Stimulated activated CD4-positive, alpha-beta T cell treated with anti-CD3 and anti-CD28 coated beads, TNF-alpha, amount 100 ng/mL, for 48 hours (primary cell): ENCODE measurements at regions not wholly inside any gene's neighbourhood (a gene's known extent, or its start where the extent isn't known, plus 50 kb on each side); places are given as distances from the start of the nearest gene placed in this dataset.

Source experiments
- DNase-seq, 3 donors: peaks; one replicate each; pipeline ENCODE4 v3.0.0-alpha.2; 2020; ENCODE audit warnings: low read depth in 3 of 3

GRCh38 chr20:57791178-57791962, 81.6 kb upstream of the PMEPA1 start:
- no peak for DNase-seq

- no peak for DNase-seq
Observed at GRCh38 chr20:57790176-57790575, 80.4 kb upstream of the PMEPA1 start.

- DNase-seq: no peak
Observed at GRCh38 chr20:57788936-57789613, 79.3 kb upstream of the PMEPA1 start.

GRCh38 chr20:57787990-57788781, 78.4 kb upstream of the PMEPA1 start:
- no peak for DNase-seq

GRCh38 chr20:57787151-57787989, 77.6 kb upstream of the PMEPA1 start:
- DNase-seq: no peak

GRCh38 chr20:57786304-57786932, 76.6 kb upstream of the PMEPA1 start:
- no peak for DNase-seq

GRCh38 chr20:57785720-57786119, 75.9 kb upstream of the PMEPA1 start:
- no peak for DNase-seq

GRCh38 chr20:57785061-57785460, 75.2 kb upstream of the PMEPA1 start:
- DNase-seq: no peak

- no peak for DNase-seq
Observed at GRCh38 chr20:57783956-57784837, 74.4 kb upstream of the PMEPA1 start.

GRCh38 chr20:57783196-57783595, 73.4 kb upstream of the PMEPA1 start:
- no peak for DNase-seq

- DNase-seq: no peak
Observed at GRCh38 chr20:57782631-57783041, 72.8 kb upstream of the PMEPA1 start.

GRCh38 chr20:57781901-57782300, 72.1 kb upstream of the PMEPA1 start:
- no peak for DNase-seq

GRCh38 chr20:57780906-57781305, 71.1 kb upstream of the PMEPA1 start:
- no peak for DNase-seq

GRCh38 chr20:57780398-57780797, 70.6 kb upstream of the PMEPA1 start:
- no peak for DNase-seq

- no peak for DNase-seq
Observed at GRCh38 chr20:57779401-57780003, 69.7 kb upstream of the PMEPA1 start.

- DNase-seq: no peak
Observed at GRCh38 chr20:57777911-57778310, 68.1 kb upstream of the PMEPA1 start.

GRCh38 chr20:57774951-57775350, 65.1 kb upstream of the PMEPA1 start:
- DNase-seq: no peak

- DNase-seq: no peak
Observed at GRCh38 chr20:57774111-57774880, 64.5 kb upstream of the PMEPA1 start.
